Left forelimb (tissue), 1 donor: ENCODE measurements at regions not wholly inside any gene's neighbourhood (a gene's known extent, or its start where the extent isn't known, plus 50 kb on each side); places are given as distances from the start of the nearest gene placed in this dataset.
"Not testable (repeated sequence)": the region's sequence is repeated elsewhere in the genome, so short reads cannot be mapped to it uniquely, and the experiment has no call there.

ENCODE experiments used
- DNase-seq: peaks from one replicate; pipeline ENCODE4 v3.0.0-alpha.2; 2018; ENCODE audit warnings: low spot score

GRCh38 chr17:56690441-56691291, 97.2 kb downstream of the NOG start:
- no peak for DNase-seq

GRCh38 chr17:56694825-56695224, 101.3 kb downstream of the NOG start:
- DNase-seq = no peak

GRCh38 chr17:56697190-56697589, 103.7 kb downstream of the NOG start:
- no peak for DNase-seq

- DNase-seq = no peak
These were observed 105.8 kb downstream of the NOG start for GRCh38 chr17:56699186-56699894.

GRCh38 chr17:56700919-56701420, 107.5 kb downstream of the NOG start:
- DNase-seq = no peak

GRCh38 chr17:56707312-56708219, 114.1 kb downstream of the NOG start:
- DNase-seq = no peak

- no peak for DNase-seq
These were observed 114.7 kb downstream of the NOG start for GRCh38 chr17:56708220-56708558.

GRCh38 chr17:56708670-56709410, 115.3 kb downstream of the NOG start:
- DNase-seq = no peak

- no peak for DNase-seq
These were observed 117.5 kb downstream of the NOG start for GRCh38 chr17:56710986-56711385.

- DNase-seq = peak; percentile 78
These were observed 117.9 kb downstream of the C17orf67 start for GRCh38 chr17:56715613-56716357.

- no peak for DNase-seq
These were observed 116.2 kb downstream of the C17orf67 start for GRCh38 chr17:56717471-56717870.

GRCh38 chr17:56718515-56718914, 115.2 kb downstream of the C17orf67 start:
- DNase-seq = no peak

GRCh38 chr17:56723421-56723820, 110.3 kb downstream of the C17orf67 start:
- DNase-seq = no peak

GRCh38 chr17:56724664-56725063, 109.1 kb downstream of the C17orf67 start:
- DNase-seq = no peak

- no peak for DNase-seq
These were observed 108.6 kb downstream of the C17orf67 start for GRCh38 chr17:56725144-56725543.

GRCh38 chr17:56727876-56728617, 105.7 kb downstream of the C17orf67 start:
- no peak for DNase-seq

- DNase-seq = not testable (repeated sequence)
These were observed 102.6 kb downstream of the C17orf67 start for GRCh38 chr17:56731096-56731495.

GRCh38 chr17:56733833-56734232, 99.9 kb downstream of the C17orf67 start:
- no peak for DNase-seq

GRCh38 chr17:56735842-56736241, 97.9 kb downstream of the C17orf67 start:
- no peak for DNase-seq
